HAP-1 (cell line): ENCODE measurements at regions not wholly inside any gene's neighbourhood (a gene's known extent, or its start where the extent isn't known, plus 50 kb on each side); places are given as distances from the start of the nearest gene placed in this dataset.
"Not testable (repeated sequence)": the region's sequence is repeated elsewhere in the genome, so short reads cannot be mapped to it uniquely, and the experiment has no call there.

Experiments used
- DNase-seq, 2 experiments: peaks; one replicate each; pipeline ENCODE4 v3.0.0-alpha.2; 2016 to 2020; ENCODE audit warnings: low spot score in 2 of 2
- H3K27me3 ChIP-seq: fragments of 250-450 bp; sonication (Bioruptor Pico); 2 replicates; pipeline ENCODE4 v1.5.1; 2020; ENCODE audit warnings: low read depth, mild to moderate bottlenecking, moderate library complexity
- H3K36me3 ChIP-seq: fragments of 250-450 bp; sonication (Bioruptor Pico); replicated peaks from 2 replicates; pipeline ENCODE4 v1.5.1; 2020; ENCODE audit warnings: mild to moderate bottlenecking
- H3K4me1 ChIP-seq: fragments of 250-450 bp; sonication (Bioruptor Pico); 2 replicates; pipeline ENCODE4 v1.5.1; 2020; ENCODE audit warnings: mild to moderate bottlenecking
- H3K4me3 ChIP-seq: fragments of 250-450 bp; sonication (Bioruptor Pico); 2 replicates; pipeline ENCODE4 v1.5.1; 2020; ENCODE audit warnings: mild to moderate bottlenecking, moderate library complexity
- H3K9me3 ChIP-seq: fragments of 250-450 bp; sonication (Bioruptor Pico); 2 replicates; pipeline ENCODE4 v1.5.1; 2020; ENCODE audit warnings: mild to moderate bottlenecking, moderate library complexity
- in situ Hi-C: fragments of 300-500 bp; cut with MboI; formaldehyde crosslinking; loops from 3 replicates; pipeline ENCODE4 v1.14.3; 2020; ENCODE audit warnings: low sequenced_read_pairs, inconsistent platforms, mixed read lengths

- H3K9me3 ChIP-seq: no peaks in the 10 kb centered on the region
- no peaks in the 10 kb centered on the region for H3K4me1 ChIP-seq
- H3K4me3 ChIP-seq: no peak overlapping the region
- H3K27me3 ChIP-seq: no peaks in the 10 kb centered on the region
- in situ Hi-C loops: no loop called here
- DNase-seq: no peak
- no peaks in the 10 kb centered on the region for H3K36me3 ChIP-seq
These were observed 138.2 kb upstream of the RFX3 start for GRCh38 chr9:3664044-3664443.

GRCh38 chr9:3662671-3663070 lies 136.9 kb upstream of the RFX3 start:
- no peak overlapping the region for H3K4me3 ChIP-seq
- no peaks in the 10 kb centered on the region for H3K36me3 ChIP-seq
- H3K4me1 ChIP-seq: no peaks in the 10 kb centered on the region
- H3K27me3 ChIP-seq: no peaks in the 10 kb centered on the region
- in situ Hi-C loops: no loop called here
- no peak for DNase-seq
- H3K9me3 ChIP-seq: no peaks in the 10 kb centered on the region

GRCh38 chr9:3660936-3661335 lies 135.1 kb upstream of the RFX3 start:
- Histone ChIP-seq H3K36me3 (no peaks in the 10 kb centered on the region), H3K4me1 (no peaks in the 10 kb centered on the region), H3K9me3 (no peaks in the 10 kb centered on the region), H3K4me3 (no peak overlapping the region), H3K27me3 (no peaks in the 10 kb centered on the region)
- no peak for DNase-seq
- in situ Hi-C loops: no loop called here

DNA sequence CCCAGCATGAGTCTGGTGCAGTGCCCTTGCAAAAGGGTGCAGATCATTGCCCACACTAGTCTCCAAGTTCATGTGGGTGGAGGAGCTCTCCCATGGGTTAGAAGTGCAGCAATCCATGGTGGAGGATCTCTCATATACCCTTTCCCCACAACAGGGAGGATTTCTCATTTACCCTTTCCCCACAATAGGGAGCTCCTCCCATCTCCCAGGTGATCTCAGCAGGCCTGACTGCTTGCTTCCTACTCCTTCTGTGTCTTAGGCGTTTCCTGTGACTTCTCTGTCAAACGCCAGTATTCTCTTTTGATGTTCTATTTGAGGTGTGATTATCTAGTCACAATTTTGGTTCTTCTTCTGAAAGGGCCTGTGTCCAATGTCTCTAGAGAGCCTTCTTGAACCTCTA lies 133.8 kb upstream of the RFX3 start:
- DNase-seq: no peak
- no peak overlapping the region for H3K4me3 ChIP-seq
- H3K4me1 ChIP-seq: no peaks in the 10 kb centered on the region
- H3K27me3 ChIP-seq: no peaks in the 10 kb centered on the region
- H3K9me3 ChIP-seq: no peaks in the 10 kb centered on the region
- in situ Hi-C loops: no loop called here
- H3K36me3 ChIP-seq: no peaks in the 10 kb centered on the region

DNA sequence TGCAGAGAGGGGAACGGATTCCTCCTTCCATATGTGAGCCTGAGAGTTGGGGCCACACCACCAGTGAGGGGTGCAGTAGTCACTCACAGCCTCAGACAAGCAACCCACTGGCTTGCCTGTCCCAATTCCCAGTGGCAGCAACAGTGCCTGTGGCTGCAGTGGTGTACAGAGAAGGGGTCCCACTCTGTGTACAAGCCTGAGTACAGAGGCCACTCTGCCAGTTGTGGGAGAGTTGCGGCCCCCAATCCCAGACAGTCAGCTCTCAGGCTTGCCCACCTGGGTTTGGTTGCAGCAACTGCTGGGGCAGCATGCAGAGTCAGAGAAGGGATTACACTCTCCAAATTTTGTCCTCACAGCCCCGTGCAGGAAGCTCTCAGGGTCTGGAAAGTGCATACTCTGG lies 133.2 kb upstream of the RFX3 start:
- no peaks in the 10 kb centered on the region for H3K27me3 ChIP-seq
- in situ Hi-C loops: no loop called here
- no peaks in the 10 kb centered on the region for H3K4me1 ChIP-seq
- H3K36me3 ChIP-seq: no peaks in the 10 kb centered on the region
- no peak for DNase-seq
- H3K9me3 ChIP-seq: no peaks in the 10 kb centered on the region
- H3K4me3 ChIP-seq: no peak overlapping the region

DNA sequence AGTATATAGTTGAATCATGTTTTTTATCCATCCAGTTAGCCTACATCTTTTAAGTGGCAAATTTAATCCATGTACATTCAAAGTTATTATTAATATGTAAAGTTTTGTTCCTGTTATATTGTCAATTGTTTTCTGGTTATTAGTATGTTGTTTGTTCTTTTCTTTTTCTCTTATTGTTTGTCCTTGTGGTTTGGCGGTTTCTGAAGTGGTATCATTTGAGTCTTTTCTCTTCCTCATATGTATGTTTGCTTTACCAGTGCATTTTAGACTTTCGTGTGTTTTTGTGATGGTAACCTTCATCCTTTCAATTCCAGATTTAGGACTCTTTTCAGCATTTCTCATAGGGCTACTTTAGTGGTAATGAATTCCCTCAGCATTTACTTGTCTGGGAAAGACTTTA lies 130.4 kb upstream of the RFX3 start:
- no peak for DNase-seq
- H3K4me1 ChIP-seq: no peaks in the 10 kb centered on the region
- in situ Hi-C loops: no loop called here
- no peaks in the 10 kb centered on the region for H3K9me3 ChIP-seq
- no peak overlapping the region for H3K4me3 ChIP-seq
- H3K36me3 ChIP-seq: no peaks in the 10 kb centered on the region
- peaks cover 5% of the 10 kb centered on the region; the same call in 1 of the 2 replicates for H3K27me3 ChIP-seq

DNA sequence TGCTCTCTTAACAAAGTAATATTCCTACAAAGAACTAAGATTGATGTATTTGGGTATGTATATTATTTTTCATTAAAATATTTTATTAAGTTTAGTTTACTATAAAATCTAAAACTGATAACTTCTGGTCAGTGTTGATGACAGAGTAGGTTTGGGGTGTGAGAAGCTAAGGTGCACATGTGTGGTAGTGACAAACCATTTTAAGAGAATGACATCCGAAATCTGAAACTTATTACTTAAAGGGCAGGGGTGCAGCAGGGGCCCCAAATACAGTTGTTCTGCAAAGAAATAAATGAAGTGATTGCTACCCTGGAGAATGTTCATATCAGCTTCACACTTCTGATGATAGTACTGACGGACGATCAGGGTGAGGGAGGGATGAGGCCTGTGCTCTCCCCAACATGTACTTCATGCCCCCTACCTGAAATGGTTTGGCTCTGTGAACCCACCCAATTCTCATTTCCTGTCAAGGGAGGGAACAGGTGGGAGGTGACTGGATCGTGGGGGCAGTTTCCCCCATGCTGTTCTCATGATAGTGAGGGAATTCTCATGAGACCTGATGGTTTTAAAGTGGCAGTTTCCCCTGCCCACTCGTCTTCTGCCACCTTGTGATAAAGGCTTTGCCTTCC lies 125.3 kb upstream of the RFX3 start:
- Histone ChIP-seq H3K36me3 (no peaks in the 10 kb centered on the region), H3K4me1 (peaks cover 3% of the 10 kb centered on the region; the same call in 1 of the 2 replicates), H3K4me3 (no peak overlapping the region), H3K27me3 (peaks cover 5% of the 10 kb centered on the region; the same call in 1 of the 2 replicates), H3K9me3 (no peaks in the 10 kb centered on the region)
- in situ Hi-C loops: no loop called here
- DNase-seq: no peak

- Histone ChIP-seq H3K9me3 (no peaks in the 10 kb centered on the region), H3K4me3 (no peak overlapping the region), H3K4me1 (peaks cover 3% of the 10 kb centered on the region; the same call in 1 of the 2 replicates), H3K27me3 (peaks cover 3% of the 10 kb centered on the region; the same call in 1 of the 2 replicates), H3K36me3 (no peaks in the 10 kb centered on the region)
- in situ Hi-C loops: no loop called here
- no peak for DNase-seq
These were observed 123.0 kb upstream of the RFX3 start for GRCh38 chr9:3648722-3649246.

GRCh38 chr9:3648266-3648665 lies 122.5 kb upstream of the RFX3 start:
- in situ Hi-C loops: no loop called here
- Histone ChIP-seq H3K4me1 (peaks cover 3% of the 10 kb centered on the region; the same call in 1 of the 2 replicates), H3K9me3 (no peaks in the 10 kb centered on the region), H3K36me3 (no peaks in the 10 kb centered on the region), H3K4me3 (no peak overlapping the region), H3K27me3 (no peaks in the 10 kb centered on the region)
- DNase-seq: no peak

- Histone ChIP-seq H3K9me3 (no peaks in the 10 kb centered on the region), H3K4me1 (peaks cover 3% of the 10 kb centered on the region; the same call in 1 of the 2 replicates), H3K27me3 (no peaks in the 10 kb centered on the region), H3K4me3 (no peak overlapping the region), H3K36me3 (no peaks in the 10 kb centered on the region)
- in situ Hi-C loops: no loop called here
- no peak for DNase-seq
These were observed 121.9 kb upstream of the RFX3 start for GRCh38 chr9:3647652-3648051.

DNA sequence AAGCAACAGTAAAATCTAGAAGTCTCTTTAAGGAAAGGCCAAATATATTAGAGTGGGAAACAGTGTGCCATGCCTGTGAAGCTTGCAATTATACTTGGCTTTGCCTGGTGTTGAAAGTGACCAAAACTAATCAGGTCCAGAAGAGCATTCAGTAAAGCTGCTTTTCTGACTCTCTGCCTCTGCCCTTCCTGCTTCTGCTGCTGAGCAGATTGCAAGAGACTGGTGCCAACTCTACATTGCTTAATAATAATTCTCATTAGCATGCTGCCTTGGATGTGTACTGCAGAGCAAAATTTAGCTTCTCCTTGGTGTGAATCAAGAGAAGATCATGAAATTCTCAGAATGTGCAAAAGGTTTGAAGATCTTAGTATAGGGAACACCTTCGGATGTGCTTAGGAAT lies 120.4 kb upstream of the RFX3 start:
- Histone ChIP-seq H3K4me1 (peaks cover 3% of the 10 kb centered on the region; the same call in 1 of the 2 replicates), H3K4me3 (no peak overlapping the region), H3K36me3 (no peaks in the 10 kb centered on the region), H3K9me3 (no peaks in the 10 kb centered on the region), H3K27me3 (no peaks in the 10 kb centered on the region)
- in situ Hi-C loops: no loop called here
- no peak for DNase-seq

DNA sequence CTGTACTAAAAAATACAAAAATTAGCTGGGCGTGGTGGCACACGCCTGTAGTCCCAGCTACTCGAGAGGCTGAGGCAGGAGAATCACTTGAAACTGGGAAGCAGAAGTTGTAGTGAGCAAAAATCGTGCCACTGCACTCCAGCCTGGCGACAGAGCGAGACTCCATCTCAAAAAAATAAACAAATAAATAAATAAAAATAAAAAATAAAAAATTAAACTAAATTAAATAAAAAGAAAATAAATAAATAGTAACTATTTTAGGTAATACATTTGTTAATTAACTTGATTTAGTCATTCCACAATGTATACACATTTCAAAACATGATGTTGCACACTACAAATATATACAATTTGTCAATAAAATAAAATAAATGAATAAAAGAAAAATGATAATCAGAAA lies 116.3 kb upstream of the RFX3 start:
- DNase-seq, H3K36me3 ChIP-seq, H3K9me3 ChIP-seq, in situ Hi-C loops, H3K27me3 ChIP-seq, H3K4me1 ChIP-seq, H3K4me3 ChIP-seq: not testable (repeated sequence)

GRCh38 chr9:3629495-3629894 lies 103.7 kb upstream of the RFX3 start:
- DNase-seq: no peak
- Histone ChIP-seq H3K4me1 (no peaks in the 10 kb centered on the region), H3K4me3 (no peak overlapping the region), H3K27me3 (no peaks in the 10 kb centered on the region), H3K9me3 (no peaks in the 10 kb centered on the region), H3K36me3 (no peaks in the 10 kb centered on the region)
- in situ Hi-C loops: no loop called here

- in situ Hi-C loops: no loop called here
- no peaks in the 10 kb centered on the region for H3K36me3 ChIP-seq
- no peaks in the 10 kb centered on the region for H3K27me3 ChIP-seq
- DNase-seq: no peak
- H3K4me3 ChIP-seq: no peak overlapping the region
- no peaks in the 10 kb centered on the region for H3K9me3 ChIP-seq
- no peaks in the 10 kb centered on the region for H3K4me1 ChIP-seq
These were observed 102.4 kb upstream of the RFX3 start for GRCh38 chr9:3628239-3628638.

DNA sequence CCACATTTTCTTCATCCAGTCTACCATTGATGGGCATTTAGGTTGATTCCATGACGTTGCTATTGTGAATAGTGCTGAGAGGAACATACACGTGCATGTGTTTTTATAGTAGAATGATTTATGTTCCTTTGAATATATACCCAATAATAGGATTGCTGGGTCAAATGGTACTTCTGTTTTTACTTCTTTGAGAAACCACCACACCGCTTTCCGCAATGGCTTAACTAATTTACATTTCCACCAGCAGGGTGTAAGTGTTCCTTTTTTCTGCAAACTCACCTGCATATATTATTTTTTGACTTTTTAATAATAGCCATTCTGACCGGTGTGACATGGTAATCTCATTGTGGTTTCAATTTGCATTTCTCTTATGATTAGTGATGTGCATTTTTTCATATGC lies 82.2 kb upstream of the RFX3 start:
- Histone ChIP-seq H3K9me3 (no peaks in the 10 kb centered on the region), H3K36me3 (no peaks in the 10 kb centered on the region), H3K27me3 (no peaks in the 10 kb centered on the region), H3K4me1 (no peaks in the 10 kb centered on the region), H3K4me3 (no peak overlapping the region)
- in situ Hi-C loops: no loop called here
- no peak for DNase-seq
